ENCODE measurements at regions not wholly inside any gene's neighbourhood (a gene's known extent, or its start where the extent isn't known, plus 50 kb on each side); places are given as distances from the start of the nearest gene placed in this dataset.

- H3K27me3 Mint-ChIP-seq (ENCODE audit: unreplicated experiment), result no peaks in the 10 kb centered on the region
- no peak overlapping the region for H3K27ac Mint-ChIP-seq (ENCODE audit: unreplicated experiment)
- H3K9me3 Mint-ChIP-seq (ENCODE audit: unreplicated experiment), result peaks cover 4% of the 10 kb centered on the region
- DNase-seq (ENCODE audit: extremely low spot score, unreplicated experiment), result no peak
- H3K36me3 Mint-ChIP-seq (ENCODE audit: unreplicated experiment), result no peaks in the 10 kb centered on the region
- H3K4me1 Mint-ChIP-seq (ENCODE audit: unreplicated experiment), result peaks cover 5% of the 10 kb centered on the region
- no peak for TF ChIP-seq CTCF (IDR thresholded peaks at IDR 0.05)
- no peak overlapping the region for H3K4me3 Mint-ChIP-seq (ENCODE audit: unreplicated experiment)
These were observed 1831.8 kb downstream of the PCDH7 start for GRCh38 chr4:32551943-32552342.

- TF ChIP-seq CTCF (IDR thresholded peaks at IDR 0.05), result no peak
- Mint-ChIP-seq H3K4me3 (ENCODE audit: unreplicated experiment) (peak overlapping the region; percentile 67), H3K27me3 (ENCODE audit: unreplicated experiment) (no peaks in the 10 kb centered on the region), H3K4me1 (ENCODE audit: unreplicated experiment) (peaks cover 26% of the 10 kb centered on the region), H3K27ac (ENCODE audit: unreplicated experiment) (peak overlapping the region; percentile 88), H3K36me3 (ENCODE audit: unreplicated experiment) (no peaks in the 10 kb centered on the region), H3K9me3 (ENCODE audit: unreplicated experiment) (no peaks in the 10 kb centered on the region)
- no peak for DNase-seq (ENCODE audit: extremely low spot score, unreplicated experiment)
These were observed 1840.1 kb downstream of the PCDH7 start for GRCh38 chr4:32560306-32560705.

- no peak for DNase-seq (ENCODE audit: extremely low spot score, unreplicated experiment)
- no peaks in the 10 kb centered on the region for H3K36me3 Mint-ChIP-seq (ENCODE audit: unreplicated experiment)
- no peaks in the 10 kb centered on the region for H3K9me3 Mint-ChIP-seq (ENCODE audit: unreplicated experiment)
- H3K27ac Mint-ChIP-seq (ENCODE audit: unreplicated experiment), result no peak overlapping the region
- TF ChIP-seq CTCF (IDR thresholded peaks at IDR 0.05), result no peak
- H3K27me3 Mint-ChIP-seq (ENCODE audit: unreplicated experiment), result no peaks in the 10 kb centered on the region
- peaks cover 30% of the 10 kb centered on the region for H3K4me1 Mint-ChIP-seq (ENCODE audit: unreplicated experiment)
- H3K4me3 Mint-ChIP-seq (ENCODE audit: unreplicated experiment), result no peak overlapping the region
These were observed 1841.8 kb downstream of the PCDH7 start for GRCh38 chr4:32562010-32562409.

- no peak overlapping the region for H3K27ac Mint-ChIP-seq (ENCODE audit: unreplicated experiment)
These were observed 1844.5 kb downstream of the PCDH7 start for GRCh38 chr4:32564626-32565025.

GRCh38 chr4:32569861-32570260 is 1849.7 kb downstream of the PCDH7 start:
- H3K9me3 Mint-ChIP-seq (ENCODE audit: unreplicated experiment), result no peaks in the 10 kb centered on the region
- H3K36me3 Mint-ChIP-seq (ENCODE audit: unreplicated experiment), result no peaks in the 10 kb centered on the region
- no peak for TF ChIP-seq CTCF (IDR thresholded peaks at IDR 0.05)
- H3K4me3 Mint-ChIP-seq (ENCODE audit: unreplicated experiment), result no peak overlapping the region
- H3K27me3 Mint-ChIP-seq (ENCODE audit: unreplicated experiment), result no peaks in the 10 kb centered on the region
- no peak overlapping the region for H3K27ac Mint-ChIP-seq (ENCODE audit: unreplicated experiment)
- H3K4me1 Mint-ChIP-seq (ENCODE audit: unreplicated experiment), result peaks cover 18% of the 10 kb centered on the region
- DNase-seq (ENCODE audit: extremely low spot score, unreplicated experiment), result no peak

More at GRCh38 chr4:32564626-32565025, 1844.5 kb downstream of the PCDH7 start:
- H3K4me3 Mint-ChIP-seq (ENCODE audit: unreplicated experiment), result no peak overlapping the region
- H3K9me3 Mint-ChIP-seq (ENCODE audit: unreplicated experiment), result no peaks in the 10 kb centered on the region
- no peak for DNase-seq (ENCODE audit: extremely low spot score, unreplicated experiment)
- H3K27me3 Mint-ChIP-seq (ENCODE audit: unreplicated experiment), result no peaks in the 10 kb centered on the region
- TF ChIP-seq CTCF (IDR thresholded peaks at IDR 0.05), result no peak
- H3K36me3 Mint-ChIP-seq (ENCODE audit: unreplicated experiment), result no peaks in the 10 kb centered on the region
- H3K4me1 Mint-ChIP-seq (ENCODE audit: unreplicated experiment), result peaks cover 26% of the 10 kb centered on the region
